HAP-1 (cell line): ENCODE measurements at regions not wholly inside any gene's neighbourhood (a gene's known extent, or its start where the extent isn't known, plus 50 kb on each side); places are given as distances from the start of the nearest gene placed in this dataset.
"Not testable (repeated sequence)": the region's sequence is repeated elsewhere in the genome, so short reads cannot be mapped to it uniquely, and the experiment has no call there.

ENCODE experiments used
- DNase-seq, 2 experiments: peaks; one replicate each; pipeline ENCODE4 v3.0.0-alpha.2; 2016 to 2020; ENCODE audit warnings: low spot score in 2 of 2
- H3K27me3 ChIP-seq: fragments of 250-450 bp; sonication (Bioruptor Pico); 2 replicates; pipeline ENCODE4 v1.5.1; 2020; ENCODE audit warnings: low read depth, mild to moderate bottlenecking, moderate library complexity
- H3K36me3 ChIP-seq: fragments of 250-450 bp; sonication (Bioruptor Pico); replicated peaks from 2 replicates; pipeline ENCODE4 v1.5.1; 2020; ENCODE audit warnings: mild to moderate bottlenecking
- H3K4me1 ChIP-seq: fragments of 250-450 bp; sonication (Bioruptor Pico); 2 replicates; pipeline ENCODE4 v1.5.1; 2020; ENCODE audit warnings: mild to moderate bottlenecking
- H3K4me3 ChIP-seq: fragments of 250-450 bp; sonication (Bioruptor Pico); 2 replicates; pipeline ENCODE4 v1.5.1; 2020; ENCODE audit warnings: mild to moderate bottlenecking, moderate library complexity
- H3K9me3 ChIP-seq: fragments of 250-450 bp; sonication (Bioruptor Pico); 2 replicates; pipeline ENCODE4 v1.5.1; 2020; ENCODE audit warnings: mild to moderate bottlenecking, moderate library complexity
- in situ Hi-C: fragments of 300-500 bp; cut with MboI; formaldehyde crosslinking; loops from 3 replicates; pipeline ENCODE4 v1.14.3; 2020; ENCODE audit warnings: low sequenced_read_pairs, inconsistent platforms, mixed read lengths

- Histone ChIP-seq H3K36me3 (no peaks in the 10 kb centered on the region), H3K4me1 (no peaks in the 10 kb centered on the region), H3K4me3 (no peak overlapping the region), H3K27me3 (no peaks in the 10 kb centered on the region), H3K9me3 (no peaks in the 10 kb centered on the region)
- DNase-seq: no peak
- in situ Hi-C loops: no loop called here
These were observed 466.9 kb downstream of the DMRTA1 start for GRCh38 chr9:22913518-22913917.

GRCh38 chr9:22916148-22916547 is 469.5 kb downstream of the DMRTA1 start:
- Histone ChIP-seq H3K27me3 (no peaks in the 10 kb centered on the region), H3K4me1 (no peaks in the 10 kb centered on the region), H3K4me3 (no peak overlapping the region), H3K9me3 (no peaks in the 10 kb centered on the region), H3K36me3 (no peaks in the 10 kb centered on the region)
- DNase-seq: no peak
- in situ Hi-C loops: no loop called here

GRCh38 chr9:22919423-22919822 is 472.8 kb downstream of the DMRTA1 start:
- Histone ChIP-seq H3K27me3 (no peaks in the 10 kb centered on the region), H3K4me3 (no peak overlapping the region), H3K9me3 (no peaks in the 10 kb centered on the region), H3K36me3 (no peaks in the 10 kb centered on the region), H3K4me1 (no peaks in the 10 kb centered on the region)
- in situ Hi-C loops: no loop called here
- DNase-seq: no peak

DNA sequence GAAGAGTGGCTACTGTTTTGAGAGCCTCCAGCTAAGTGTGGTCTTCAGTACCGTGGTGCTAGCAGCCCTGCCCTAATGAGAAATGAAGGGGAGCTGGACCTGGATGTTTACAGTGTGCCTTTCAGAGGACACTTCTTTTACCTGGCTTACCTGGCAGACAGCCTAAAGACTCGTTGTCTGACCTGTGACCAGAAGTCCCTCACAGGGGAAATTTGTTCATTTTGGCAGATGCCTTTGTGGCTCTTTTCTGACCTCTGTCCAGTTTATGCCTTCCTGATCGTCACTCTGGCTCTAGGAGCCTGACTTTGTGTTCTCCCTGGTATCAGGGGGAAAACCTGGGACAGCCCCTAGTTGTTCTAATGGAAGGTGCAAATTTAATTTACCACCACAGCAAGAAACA is 475.1 kb downstream of the DMRTA1 start:
- in situ Hi-C loops: no loop called here

DNA sequence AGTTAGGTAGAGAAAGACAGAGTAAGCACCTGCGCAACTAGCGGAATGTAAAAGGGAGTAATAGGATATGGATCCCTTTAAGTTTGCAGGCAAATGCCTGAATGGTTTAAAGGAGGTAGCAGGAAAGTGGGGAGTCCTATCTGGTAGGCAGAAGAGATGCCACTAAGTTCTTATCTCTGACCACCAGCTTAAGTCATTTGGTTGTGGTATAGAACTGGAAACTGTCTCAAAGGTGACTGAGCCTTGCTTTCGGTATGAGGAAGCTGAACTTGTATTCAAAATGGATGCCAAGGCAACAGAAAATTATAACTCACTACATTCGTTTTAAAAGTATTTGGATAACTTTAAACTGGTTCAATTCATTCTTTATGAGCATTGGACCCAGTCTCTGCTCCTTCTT is 475.6 kb downstream of the DMRTA1 start:
- no peak for DNase-seq
- Histone ChIP-seq H3K4me3 (no peak overlapping the region), H3K9me3 (no peaks in the 10 kb centered on the region), H3K4me1 (no peaks in the 10 kb centered on the region), H3K27me3 (no peaks in the 10 kb centered on the region), H3K36me3 (no peaks in the 10 kb centered on the region)
- in situ Hi-C loops: no loop called here

More for the DNA sequence above, 475.1 kb downstream of the DMRTA1 start:
- Histone ChIP-seq H3K9me3 (no peaks in the 10 kb centered on the region), H3K36me3 (no peaks in the 10 kb centered on the region), H3K4me3 (no peak overlapping the region), H3K4me1 (no peaks in the 10 kb centered on the region), H3K27me3 (no peaks in the 10 kb centered on the region)
- DNase-seq: no peak

GRCh38 chr9:22954550-22954949 is 507.9 kb downstream of the DMRTA1 start:
- no peak for DNase-seq
- in situ Hi-C loops: no loop called here
- Histone ChIP-seq H3K4me1 (peaks cover 5% of the 10 kb centered on the region; the same call in 1 of the 2 replicates), H3K4me3 (no peak overlapping the region), H3K27me3 (no peaks in the 10 kb centered on the region), H3K36me3 (no peaks in the 10 kb centered on the region), H3K9me3 (no peaks in the 10 kb centered on the region)

GRCh38 chr9:22954964-22955363 is 508.3 kb downstream of the DMRTA1 start:
- Histone ChIP-seq H3K9me3 (no peaks in the 10 kb centered on the region), H3K27me3 (no peaks in the 10 kb centered on the region), H3K36me3 (no peaks in the 10 kb centered on the region), H3K4me3 (no peak overlapping the region), H3K4me1 (peaks cover 5% of the 10 kb centered on the region; the same call in 1 of the 2 replicates)
- in situ Hi-C loops: no loop called here
- DNase-seq: no peak

GRCh38 chr9:22969350-22969979 is 522.8 kb downstream of the DMRTA1 start:
- no peaks in the 10 kb centered on the region for H3K9me3 ChIP-seq
- H3K27me3 ChIP-seq: no peaks in the 10 kb centered on the region
- no peak overlapping the region for H3K4me3 ChIP-seq
- H3K4me1 ChIP-seq: peaks cover 21% of the 10 kb centered on the region
- no peaks in the 10 kb centered on the region for H3K36me3 ChIP-seq
- DNase-seq: peak; percentile 14 to 91
- in situ Hi-C loops: no loop called here

- DNase-seq: peak in 1 of 2 experiments; percentile 15
- in situ Hi-C loops: no loop called here
- Histone ChIP-seq H3K27me3 (no peaks in the 10 kb centered on the region), H3K4me3 (no peak overlapping the region), H3K4me1 (peaks cover 21% of the 10 kb centered on the region), H3K9me3 (no peaks in the 10 kb centered on the region), H3K36me3 (no peaks in the 10 kb centered on the region)
These were observed 523.9 kb downstream of the DMRTA1 start for GRCh38 chr9:22970434-22970975.

DNA sequence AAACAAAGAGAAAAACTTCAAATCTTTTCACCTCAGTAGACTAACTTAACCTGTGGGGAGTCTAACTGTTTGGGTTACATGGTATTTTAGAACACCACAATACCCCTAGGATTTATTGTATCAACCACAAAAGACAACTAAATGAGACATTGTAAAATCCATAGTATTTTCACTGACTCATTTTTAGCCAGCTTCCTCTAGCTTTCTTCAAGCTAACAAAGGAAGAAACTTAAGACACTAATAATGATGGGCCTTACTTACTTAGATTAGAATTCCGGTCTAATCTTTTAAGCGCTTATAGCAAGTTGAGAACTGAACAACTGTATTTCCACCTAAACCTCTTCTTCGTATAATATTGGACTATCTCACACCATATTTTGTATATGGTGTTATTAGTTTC is 529.3 kb downstream of the DMRTA1 start:
- in situ Hi-C loops: no loop called here
- no peaks in the 10 kb centered on the region for H3K36me3 ChIP-seq
- no peak overlapping the region for H3K4me3 ChIP-seq
- no peaks in the 10 kb centered on the region for H3K27me3 ChIP-seq
- H3K9me3 ChIP-seq: no peaks in the 10 kb centered on the region
- DNase-seq: peak in 1 of 2 experiments; percentile 5
- peaks cover under 1% of the 10 kb centered on the region; the same call in 1 of the 2 replicates for H3K4me1 ChIP-seq

DNA sequence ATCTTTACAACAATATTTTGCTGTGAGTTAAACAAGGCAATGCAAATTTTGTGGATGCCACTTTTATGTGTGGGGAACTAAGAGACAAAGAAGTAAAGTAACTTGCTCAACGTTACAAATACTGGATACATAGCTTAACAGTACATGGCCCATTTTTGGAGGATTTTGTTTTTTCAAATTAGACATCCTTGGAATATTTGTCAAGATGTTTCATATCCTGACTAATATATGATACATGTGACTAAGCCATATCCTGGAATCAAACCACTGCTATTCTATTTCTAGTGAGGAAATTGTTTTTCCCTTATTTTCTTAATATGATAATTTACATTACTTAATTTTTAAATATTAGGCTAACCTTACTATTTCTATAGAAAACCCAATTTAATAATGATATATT is 529.8 kb downstream of the DMRTA1 start:
- in situ Hi-C loops: no loop called here
- H3K4me1 ChIP-seq: no peaks in the 10 kb centered on the region
- DNase-seq: no peak
- H3K36me3 ChIP-seq: no peaks in the 10 kb centered on the region
- H3K9me3 ChIP-seq: no peaks in the 10 kb centered on the region
- H3K27me3 ChIP-seq: no peaks in the 10 kb centered on the region
- H3K4me3 ChIP-seq: no peak overlapping the region

DNA sequence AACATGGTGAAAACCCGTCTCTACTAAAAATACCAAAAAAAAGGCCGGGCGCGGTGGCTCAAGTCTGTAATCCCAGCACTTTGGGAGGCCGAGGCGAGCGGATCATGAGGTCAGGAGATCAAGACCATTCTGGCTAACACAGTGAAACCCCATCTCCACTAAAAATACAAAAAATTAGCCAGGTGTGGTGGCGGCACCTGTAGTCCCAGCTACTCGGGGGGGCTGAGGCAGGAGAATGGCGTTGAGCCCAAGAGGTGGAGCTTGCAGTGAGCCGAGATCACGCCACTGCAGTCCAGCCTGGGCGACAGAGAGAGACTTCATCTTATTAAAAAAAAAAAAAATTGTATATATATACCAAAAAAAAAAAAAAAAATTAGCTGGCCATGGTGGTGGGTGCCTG is 533.8 kb downstream of the DMRTA1 start:
- H3K4me3 ChIP-seq, H3K27me3 ChIP-seq, DNase-seq, in situ Hi-C loops, H3K4me1 ChIP-seq, H3K36me3 ChIP-seq, H3K9me3 ChIP-seq: not testable (repeated sequence)

DNA sequence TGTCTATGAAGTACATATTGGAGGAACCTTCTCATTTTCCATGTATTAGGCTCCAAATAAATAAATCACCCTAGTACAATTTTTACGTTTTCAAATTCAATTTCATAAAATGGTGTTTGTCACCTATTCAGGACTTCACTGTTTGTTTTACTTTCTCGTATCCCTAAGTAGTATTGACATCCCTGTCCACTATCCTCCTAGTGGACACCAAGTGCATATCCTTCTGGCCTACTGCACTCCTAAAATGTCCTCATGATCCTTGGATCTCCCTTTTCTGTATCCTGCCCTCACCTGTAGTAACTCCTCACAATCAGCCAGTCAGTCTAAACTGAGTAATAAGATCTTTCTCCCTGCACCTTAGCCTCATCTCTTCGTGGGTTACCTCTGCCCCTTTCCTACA is 539.9 kb downstream of the DMRTA1 start:
- Histone ChIP-seq H3K4me3 (no peak overlapping the region), H3K27me3 (no peaks in the 10 kb centered on the region), H3K9me3 (no peaks in the 10 kb centered on the region), H3K36me3 (no peaks in the 10 kb centered on the region), H3K4me1 (no peaks in the 10 kb centered on the region)
- in situ Hi-C loops: no loop called here
- no peak for DNase-seq

DNA sequence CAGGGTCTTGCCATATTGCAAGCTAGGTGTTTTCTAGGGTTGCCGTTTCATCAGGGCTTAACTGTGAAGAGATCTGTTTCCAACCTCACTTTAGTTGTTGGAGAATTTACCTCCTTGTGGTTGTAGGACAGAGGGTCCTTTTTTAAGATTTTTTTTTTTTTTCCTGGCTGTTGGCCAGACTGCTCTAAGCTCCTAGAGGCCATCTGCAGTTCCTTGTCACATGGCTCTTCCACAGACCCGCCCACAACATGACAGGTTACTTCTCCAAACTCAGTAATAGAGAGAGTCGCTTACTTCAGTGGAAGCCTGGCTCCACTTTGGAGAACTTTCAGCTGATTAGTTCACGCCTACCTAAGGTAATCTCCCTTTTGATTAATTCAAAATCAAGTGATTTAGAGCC is 543.7 kb downstream of the DMRTA1 start:
- DNase-seq: no peak
- Histone ChIP-seq H3K9me3 (no peaks in the 10 kb centered on the region), H3K4me1 (no peaks in the 10 kb centered on the region), H3K27me3 (no peaks in the 10 kb centered on the region), H3K36me3 (no peaks in the 10 kb centered on the region), H3K4me3 (no peak overlapping the region)
- in situ Hi-C loops: no loop called here

DNA sequence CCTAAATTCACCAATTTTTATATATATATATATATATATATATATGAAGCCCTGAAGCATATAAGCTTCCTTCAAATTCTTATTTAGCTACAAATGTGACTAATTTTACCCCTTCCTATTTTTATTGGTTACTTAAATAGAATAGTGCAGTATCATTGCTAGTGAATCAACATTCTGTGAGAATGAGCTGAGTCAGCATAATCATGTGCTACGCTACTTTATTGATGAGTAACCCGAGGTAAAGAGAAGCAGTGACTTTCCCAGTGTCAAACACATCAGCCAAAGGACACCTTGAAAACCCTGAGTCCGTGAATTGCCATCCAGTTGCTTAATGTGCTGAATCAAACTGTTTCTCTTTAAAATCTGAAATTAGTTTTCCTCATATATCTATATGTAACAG is 546.2 kb downstream of the DMRTA1 start:
- H3K4me3 ChIP-seq: no peak overlapping the region
- no peaks in the 10 kb centered on the region for H3K4me1 ChIP-seq
- no peaks in the 10 kb centered on the region for H3K36me3 ChIP-seq
- H3K9me3 ChIP-seq: no peaks in the 10 kb centered on the region; the same call in 1 of the 2 replicates
- no peak for DNase-seq
- in situ Hi-C loops: no loop called here
- H3K27me3 ChIP-seq: no peaks in the 10 kb centered on the region
